ENCODE measurements at regions not wholly inside any gene's neighbourhood (a gene's known extent, or its start where the extent isn't known, plus 50 kb on each side); places are given as distances from the start of the nearest gene placed in this dataset.

DNA sequence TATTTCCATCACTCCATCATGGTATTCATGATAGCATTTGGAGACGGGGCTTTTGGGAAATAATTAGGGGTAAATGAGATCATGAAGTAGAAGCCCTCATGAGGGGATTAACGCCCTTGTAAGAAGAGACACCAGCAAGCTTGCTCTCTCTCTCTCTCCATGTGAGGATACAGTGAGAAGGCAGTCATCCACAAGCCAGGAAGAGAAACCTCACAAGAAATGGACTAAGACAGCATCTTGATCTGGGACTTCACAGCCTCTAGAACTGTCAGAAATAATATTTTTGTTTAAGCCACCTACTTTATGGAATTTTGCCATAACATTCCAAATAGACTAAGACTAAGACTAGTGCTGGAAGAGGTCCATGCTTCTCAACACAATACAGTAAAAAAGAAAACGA is 464.6 kb upstream of the GCFC2 start:
- TF ChIP-seq, protein P1, sequence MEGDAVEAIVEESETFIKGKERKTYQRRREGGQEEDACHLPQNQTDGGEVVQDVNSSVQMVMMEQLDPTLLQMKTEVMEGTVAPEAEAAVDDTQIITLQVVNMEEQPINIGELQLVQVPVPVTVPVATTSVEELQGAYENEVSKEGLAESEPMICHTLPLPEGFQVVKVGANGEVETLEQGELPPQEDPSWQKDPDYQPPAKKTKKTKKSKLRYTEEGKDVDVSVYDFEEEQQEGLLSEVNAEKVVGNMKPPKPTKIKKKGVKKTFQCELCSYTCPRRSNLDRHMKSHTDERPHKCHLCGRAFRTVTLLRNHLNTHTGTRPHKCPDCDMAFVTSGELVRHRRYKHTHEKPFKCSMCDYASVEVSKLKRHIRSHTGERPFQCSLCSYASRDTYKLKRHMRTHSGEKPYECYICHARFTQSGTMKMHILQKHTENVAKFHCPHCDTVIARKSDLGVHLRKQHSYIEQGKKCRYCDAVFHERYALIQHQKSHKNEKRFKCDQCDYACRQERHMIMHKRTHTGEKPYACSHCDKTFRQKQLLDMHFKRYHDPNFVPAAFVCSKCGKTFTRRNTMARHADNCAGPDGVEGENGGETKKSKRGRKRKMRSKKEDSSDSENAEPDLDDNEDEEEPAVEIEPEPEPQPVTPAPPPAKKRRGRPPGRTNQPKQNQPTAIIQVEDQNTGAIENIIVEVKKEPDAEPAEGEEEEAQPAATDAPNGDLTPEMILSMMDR (IDR thresholded peaks at IDR 0.05): no peak
- no peak for TF ChIP-seq MXI1 (IDR thresholded peaks at IDR 0.05; ENCODE audit: low read depth, low read length)
- TF ChIP-seq, protein P2, sequence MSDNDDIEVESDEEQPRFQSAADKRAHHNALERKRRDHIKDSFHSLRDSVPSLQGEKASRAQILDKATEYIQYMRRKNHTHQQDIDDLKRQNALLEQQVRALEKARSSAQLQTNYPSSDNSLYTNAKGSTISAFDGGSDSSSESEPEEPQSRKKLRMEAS (IDR thresholded peaks at IDR 0.05; ENCODE audit: low read depth): no peak
- TF ChIP-seq POLR2AphosphoS5 (IDR thresholded peaks at IDR 0.05; ENCODE audit: low read depth, low read length): no peak
- TF ChIP-seq CHD2 (IDR thresholded peaks at IDR 0.05; ENCODE audit: low read length, partially characterized antibody): no peak
- no peak for TF ChIP-seq RXRA (IDR thresholded peaks at IDR 0.05; ENCODE audit: borderline replicate concordance, low read depth)
- TF ChIP-seq RAD21 (IDR thresholded peaks at IDR 0.05; ENCODE audit: low read length): no peak
